Liver (tissue), 8 donors: ENCODE measurements at regions not wholly inside any gene's neighbourhood (a gene's known extent, or its start where the extent isn't known, plus 50 kb on each side); places are given as distances from the start of the nearest gene placed in this dataset.

Experiments used
- DNase-seq: peaks from one replicate; pipeline ENCODE4 v3.0.0-alpha.2; 2017; ENCODE audit warnings: low spot score
- H3K27ac ChIP-seq, 2 donors: one replicate each; pipeline ENCODE4 v1.7.0; 2013; ENCODE audit warnings: inconsistent platforms in 2 of 2, low read length in 2 of 2, control low read depth in 1 of 2, low read depth in 1 of 2, mild to moderate bottlenecking in 1 of 2
- H3K27me3 ChIP-seq, 4 donors: one replicate each; pipeline versions ENCODE4 v1.6.1 to v1.7.0; 2013; ENCODE audit warnings: low read length in 3 of 4, inconsistent platforms in 1 of 4, mild to moderate bottlenecking in 1 of 4, moderate library complexity in 1 of 4; ENCODE audit not compliant: control insufficient read depth in 4 of 4, insufficient read depth in 4 of 4
- H3K36me3 ChIP-seq, 4 donors: one replicate each; pipeline versions ENCODE4 v1.6.1 to v1.7.0; 2013; ENCODE audit warnings: low read length in 3 of 4, mild to moderate bottlenecking in 3 of 4, low read depth in 1 of 4, moderate library complexity in 1 of 4; ENCODE audit not compliant: control insufficient read depth in 4 of 4, insufficient read depth in 3 of 4
- H3K4me1 ChIP-seq, 4 donors: one replicate each; pipeline versions ENCODE4 v1.6.1 to v1.7.0; 2013; ENCODE audit warnings: low read length in 3 of 4, mild to moderate bottlenecking in 3 of 4, moderate library complexity in 1 of 4; ENCODE audit not compliant: control insufficient read depth in 4 of 4, insufficient read depth in 4 of 4
- H3K4me3 ChIP-seq, 3 donors: one replicate each; pipeline versions ENCODE4 v1.6.1 to v1.7.0; 2013; ENCODE audit warnings: low read length in 3 of 3, control low read depth in 1 of 3, low read depth in 1 of 3, mild to moderate bottlenecking in 1 of 3
- H3K9ac ChIP-seq, 2 donors: one replicate each; pipeline ENCODE4 v1.7.0; 2013; ENCODE audit warnings: low read length in 2 of 2, mild to moderate bottlenecking in 2 of 2, moderate library complexity in 2 of 2, control low read depth in 1 of 2, low read depth in 1 of 2
- H3K9me3 ChIP-seq, 4 donors: one replicate each; pipeline versions ENCODE4 v1.6.1 to v1.7.0; 2013; ENCODE audit warnings: low read length in 3 of 4; ENCODE audit not compliant: control insufficient read depth in 4 of 4
- CTCF ChIP-seq: fragments of 150-350 bp; IDR thresholded peaks from 2 replicates; pipeline ENCODE4 v1.5.1; 2017; ENCODE audit warnings: improper control_type of control experiment, low read depth, low read length; ENCODE audit not compliant: missing input control
- EGR1 ChIP-seq, 2 donors: IDR thresholded peaks; 2 replicates each; pipeline ENCODE4 v1.6.1; 2016 to 2018; ENCODE audit warnings: antibody characterized with exemption in 2 of 2, low read depth in 2 of 2
- FOXA1 ChIP-seq: IDR thresholded peaks from 2 replicates; pipeline ENCODE4 v1.6.1; 2016; ENCODE audit warnings: antibody characterized with exemption
- FOXA2 ChIP-seq: IDR thresholded peaks from 2 replicates; pipeline ENCODE4 v1.6.1; 2016; ENCODE audit warnings: antibody characterized with exemption
- GABPA ChIP-seq, 2 donors: IDR thresholded peaks in 1 of 2; conservative IDR thresholded peaks in 1 of 2; 2 replicates each; pipeline ENCODE4 v1.6.1; 2016; ENCODE audit warnings: antibody characterized with exemption in 2 of 2, mild to moderate bottlenecking in 1 of 2, moderate library complexity in 1 of 2
- HNF4A ChIP-seq, 2 donors: conservative IDR thresholded peaks; 2 replicates each; pipeline ENCODE4 v1.6.1; 2016; ENCODE audit warnings: antibody characterized with exemption in 2 of 2, mild to moderate bottlenecking in 2 of 2
- HNF4G ChIP-seq: IDR thresholded peaks from 2 replicates; pipeline ENCODE4 v1.6.1; 2016; ENCODE audit warnings: antibody characterized with exemption
- JUND ChIP-seq, 2 donors: IDR thresholded peaks; 2 replicates each; pipeline ENCODE4 v1.6.1; 2016; ENCODE audit warnings: antibody characterized with exemption in 2 of 2
- MAX ChIP-seq: IDR thresholded peaks from 2 replicates; pipeline ENCODE4 v1.6.1; 2016; ENCODE audit warnings: antibody characterized with exemption
- NR2F2 ChIP-seq: IDR thresholded peaks from 2 replicates; pipeline ENCODE4 v1.6.1; 2016; ENCODE audit warnings: antibody characterized with exemption
- RAD21 ChIP-seq, 2 donors: IDR thresholded peaks; 2 replicates each; pipeline ENCODE4 v1.6.1; 2016; ENCODE audit warnings: antibody characterized with exemption in 2 of 2, mild to moderate bottlenecking in 2 of 2
- RXRA ChIP-seq, 2 donors: IDR thresholded peaks; 2 replicates each; pipeline ENCODE4 v1.6.1; 2017 to 2018; ENCODE audit warnings: antibody characterized with exemption in 2 of 2, mild to moderate bottlenecking in 1 of 2
- SP1 ChIP-seq: IDR thresholded peaks from 2 replicates; pipeline ENCODE4 v1.6.1; 2018; ENCODE audit warnings: antibody characterized with exemption, mild to moderate bottlenecking
- TAF1 ChIP-seq: conservative IDR thresholded peaks from 2 replicates; pipeline ENCODE4 v1.6.1; 2016; ENCODE audit warnings: antibody characterized with exemption, mild to moderate bottlenecking
- YY1 ChIP-seq: IDR thresholded peaks from 2 replicates; pipeline ENCODE4 v1.6.1; 2016; ENCODE audit warnings: antibody characterized with exemption, mild to moderate bottlenecking
- WGBS: extraction: QIAGEN DNeasy Blood & Tissue Kit; methylation state at CpG from one replicate; pipeline ENCODE4 v1.1.7; 2013; 5-methylcytosine and 5-hydroxymethylcytosine counted together
- TF ChIP-seq, protein P1 (sequence below): IDR thresholded peaks from 2 replicates; pipeline ENCODE4 v1.6.1; 2016; ENCODE audit warnings: antibody characterized with exemption
- TF ChIP-seq, protein P2 (sequence below): IDR thresholded peaks from 2 replicates; pipeline ENCODE4 v1.6.1; 2016; ENCODE audit warnings: antibody characterized with exemption, mild to moderate bottlenecking
- TF ChIP-seq, protein P3 (sequence below): IDR thresholded peaks from 2 replicates; pipeline ENCODE4 v1.6.1; 2016; ENCODE audit warnings: antibody characterized with exemption
- donor health status: healthy.
- donor health status: healthy.
- donor health status: healthy.
- donor health status: healthy.
- donor health status: healthy.

DNA sequence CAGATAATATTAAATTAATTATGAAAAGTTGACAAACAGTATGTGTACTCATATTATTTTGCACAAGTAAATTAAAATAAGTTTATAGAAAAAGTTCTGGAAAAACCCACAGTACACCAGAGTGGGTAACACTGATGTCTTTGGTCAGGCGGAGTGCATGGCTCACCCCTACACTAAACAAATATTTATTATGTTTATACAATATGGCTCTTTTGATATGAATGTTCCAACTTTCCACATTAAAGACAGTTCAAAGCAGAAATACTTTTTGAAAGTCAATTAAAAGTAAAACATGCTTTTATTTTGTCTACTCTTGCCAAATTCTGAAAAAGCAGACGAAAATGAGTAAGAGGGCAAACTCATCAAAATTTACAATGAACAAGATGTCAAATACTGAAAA lies 56.2 kb upstream of the DCBLD2 start:
- Histone ChIP-seq H3K27ac (no peak overlapping the region), H3K9ac (no peak overlapping the region), H3K4me3 (no peak overlapping the region), H3K36me3 (no peaks in the 10 kb centered on the region), H3K9me3 (no peaks in the 10 kb centered on the region), H3K4me1 (no peaks in the 10 kb centered on the region), H3K27me3 (no peaks in the 10 kb centered on the region)
- DNase-seq, result no peak
- TF ChIP-seq, protein P1, sequence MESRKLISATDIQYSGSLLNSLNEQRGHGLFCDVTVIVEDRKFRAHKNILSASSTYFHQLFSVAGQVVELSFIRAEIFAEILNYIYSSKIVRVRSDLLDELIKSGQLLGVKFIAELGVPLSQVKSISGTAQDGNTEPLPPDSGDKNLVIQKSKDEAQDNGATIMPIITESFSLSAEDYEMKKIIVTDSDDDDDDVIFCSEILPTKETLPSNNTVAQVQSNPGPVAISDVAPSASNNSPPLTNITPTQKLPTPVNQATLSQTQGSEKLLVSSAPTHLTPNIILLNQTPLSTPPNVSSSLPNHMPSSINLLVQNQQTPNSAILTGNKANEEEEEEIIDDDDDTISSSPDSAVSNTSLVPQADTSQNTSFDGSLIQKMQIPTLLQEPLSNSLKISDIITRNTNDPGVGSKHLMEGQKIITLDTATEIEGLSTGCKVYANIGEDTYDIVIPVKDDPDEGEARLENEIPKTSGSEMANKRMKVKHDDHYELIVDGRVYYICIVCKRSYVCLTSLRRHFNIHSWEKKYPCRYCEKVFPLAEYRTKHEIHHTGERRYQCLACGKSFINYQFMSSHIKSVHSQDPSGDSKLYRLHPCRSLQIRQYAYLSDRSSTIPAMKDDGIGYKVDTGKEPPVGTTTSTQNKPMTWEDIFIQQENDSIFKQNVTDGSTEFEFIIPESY, result no peak
- TF ChIP-seq TAF1 (no peak), HNF4G (no peak), NR2F2 (no peak), MAX (no peak), RXRA (IDR thresholded peaks at IDR 0.05) (no peak), RAD21 (IDR thresholded peaks at IDR 0.05) (no peak), FOXA2 (no peak)
- TF ChIP-seq, protein P2, sequence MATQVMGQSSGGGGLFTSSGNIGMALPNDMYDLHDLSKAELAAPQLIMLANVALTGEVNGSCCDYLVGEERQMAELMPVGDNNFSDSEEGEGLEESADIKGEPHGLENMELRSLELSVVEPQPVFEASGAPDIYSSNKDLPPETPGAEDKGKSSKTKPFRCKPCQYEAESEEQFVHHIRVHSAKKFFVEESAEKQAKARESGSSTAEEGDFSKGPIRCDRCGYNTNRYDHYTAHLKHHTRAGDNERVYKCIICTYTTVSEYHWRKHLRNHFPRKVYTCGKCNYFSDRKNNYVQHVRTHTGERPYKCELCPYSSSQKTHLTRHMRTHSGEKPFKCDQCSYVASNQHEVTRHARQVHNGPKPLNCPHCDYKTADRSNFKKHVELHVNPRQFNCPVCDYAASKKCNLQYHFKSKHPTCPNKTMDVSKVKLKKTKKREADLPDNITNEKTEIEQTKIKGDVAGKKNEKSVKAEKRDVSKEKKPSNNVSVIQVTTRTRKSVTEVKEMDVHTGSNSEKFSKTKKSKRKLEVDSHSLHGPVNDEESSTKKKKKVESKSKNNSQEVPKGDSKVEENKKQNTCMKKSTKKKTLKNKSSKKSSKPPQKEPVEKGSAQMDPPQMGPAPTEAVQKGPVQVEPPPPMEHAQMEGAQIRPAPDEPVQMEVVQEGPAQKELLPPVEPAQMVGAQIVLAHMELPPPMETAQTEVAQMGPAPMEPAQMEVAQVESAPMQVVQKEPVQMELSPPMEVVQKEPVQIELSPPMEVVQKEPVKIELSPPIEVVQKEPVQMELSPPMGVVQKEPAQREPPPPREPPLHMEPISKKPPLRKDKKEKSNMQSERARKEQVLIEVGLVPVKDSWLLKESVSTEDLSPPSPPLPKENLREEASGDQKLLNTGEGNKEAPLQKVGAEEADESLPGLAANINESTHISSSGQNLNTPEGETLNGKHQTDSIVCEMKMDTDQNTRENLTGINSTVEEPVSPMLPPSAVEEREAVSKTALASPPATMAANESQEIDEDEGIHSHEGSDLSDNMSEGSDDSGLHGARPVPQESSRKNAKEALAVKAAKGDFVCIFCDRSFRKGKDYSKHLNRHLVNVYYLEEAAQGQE, result no peak
- 78% methylated on average over 2 of the region's 2 CpGs for WGBS

GRCh38 chr3:98956008-98956407 lies 54.5 kb upstream of the DCBLD2 start:
- no peak for TF ChIP-seq FOXA1
- TF ChIP-seq YY1, result no peak
- TF ChIP-seq, protein P3, sequence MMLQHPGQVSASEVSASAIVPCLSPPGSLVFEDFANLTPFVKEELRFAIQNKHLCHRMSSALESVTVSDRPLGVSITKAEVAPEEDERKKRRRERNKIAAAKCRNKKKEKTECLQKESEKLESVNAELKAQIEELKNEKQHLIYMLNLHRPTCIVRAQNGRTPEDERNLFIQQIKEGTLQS, result no peak
- no peak for TF ChIP-seq CTCF
- TF ChIP-seq TAF1, result no peak
- TF ChIP-seq, protein P1, result no peak
- TF ChIP-seq NR2F2, result no peak
- no peak for TF ChIP-seq SP1
- no peak for TF ChIP-seq HNF4A (conservative IDR thresholded peaks at IDR 0.05)
- no peak for TF ChIP-seq MAX
- TF ChIP-seq JUND (IDR thresholded peaks at IDR 0.05), result no peak
- no peak for TF ChIP-seq RAD21 (IDR thresholded peaks at IDR 0.05)
- TF ChIP-seq FOXA2, result no peak
- TF ChIP-seq, protein P2, result no peak
- no peak for TF ChIP-seq HNF4G
- TF ChIP-seq RXRA (IDR thresholded peaks at IDR 0.05), result no peak
- TF ChIP-seq GABPA (IDR thresholded peaks at IDR 0.05 in 1 of 2, conservative IDR thresholded peaks at IDR 0.05 in 1 of 2), result no peak
- TF ChIP-seq EGR1 (IDR thresholded peaks at IDR 0.05; ENCODE audit: low read depth in 2 of 2), result no peak
- Histone ChIP-seq H3K4me3 (no peak overlapping the region), H3K9ac (no peak overlapping the region)

More at GRCh38 chr3:98956008-98956407, 54.5 kb upstream of the DCBLD2 start:
- H3K36me3 ChIP-seq, result no peaks in the 10 kb centered on the region
- H3K27me3 ChIP-seq, result no peaks in the 10 kb centered on the region
- H3K4me1 ChIP-seq, result no peaks in the 10 kb centered on the region
- DNase-seq, result no peak
- H3K27ac ChIP-seq, result no peak overlapping the region
- no peaks in the 10 kb centered on the region for H3K9me3 ChIP-seq
